ENCODE measurements at regions not wholly inside any gene's neighbourhood (a gene's known extent, or its start where the extent isn't known, plus 50 kb on each side); places are given as distances from the start of the nearest gene placed in this dataset.

DNA sequence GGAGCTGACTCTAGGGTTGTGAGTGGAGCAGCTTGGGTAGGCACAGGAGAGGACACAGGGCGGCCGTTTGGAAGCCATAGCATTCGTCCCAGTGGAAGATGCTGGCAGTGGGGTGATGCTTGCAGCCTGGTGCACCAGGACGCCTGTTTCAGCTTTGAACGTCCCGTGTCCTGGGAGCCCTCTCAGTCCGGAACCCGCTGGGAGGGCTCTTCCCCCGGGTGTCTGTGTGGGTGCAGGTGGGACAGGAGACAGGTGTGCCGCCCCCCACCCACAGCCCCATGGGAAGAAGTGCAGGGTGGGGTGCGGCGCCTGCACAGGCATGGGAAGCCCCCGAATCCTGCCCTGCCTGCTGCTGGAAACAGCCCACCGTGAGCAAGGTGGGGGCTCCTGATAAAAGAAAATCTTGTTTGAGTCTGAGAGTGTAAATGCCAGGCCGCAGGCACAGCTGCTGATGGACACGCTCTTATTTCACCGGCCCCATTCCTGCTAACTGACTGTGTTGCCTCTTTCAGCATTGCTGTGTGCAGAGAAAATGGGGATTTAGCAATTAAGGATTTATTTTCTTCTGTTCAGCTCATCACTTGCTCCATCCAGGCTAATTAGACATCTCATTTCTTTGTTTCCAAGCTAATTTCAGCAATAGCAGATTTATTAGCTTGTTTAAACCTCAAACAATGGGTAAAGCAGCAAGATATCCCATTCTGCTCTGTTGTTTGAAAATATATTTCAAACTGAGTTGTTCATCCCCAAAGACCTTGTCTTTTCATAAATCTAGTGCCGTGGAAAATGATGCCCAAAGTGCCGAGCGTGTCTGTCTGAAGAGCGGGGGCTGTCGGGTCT is 54.9 kb upstream of the DPYSL4 start:
- no peaks in the 10 kb centered on the region for H3K27me3 ChIP-seq (ENCODE audit: insufficient read depth, poor library complexity, severe bottlenecking)
- H3K36me3 ChIP-seq (ENCODE audit: low read depth), result no peaks in the 10 kb centered on the region
- DNase-seq (ENCODE audit: low spot score) (no peak), ATAC-seq (ENCODE audit: low read depth) (no peak)
- TF ChIP-seq, protein P1, sequence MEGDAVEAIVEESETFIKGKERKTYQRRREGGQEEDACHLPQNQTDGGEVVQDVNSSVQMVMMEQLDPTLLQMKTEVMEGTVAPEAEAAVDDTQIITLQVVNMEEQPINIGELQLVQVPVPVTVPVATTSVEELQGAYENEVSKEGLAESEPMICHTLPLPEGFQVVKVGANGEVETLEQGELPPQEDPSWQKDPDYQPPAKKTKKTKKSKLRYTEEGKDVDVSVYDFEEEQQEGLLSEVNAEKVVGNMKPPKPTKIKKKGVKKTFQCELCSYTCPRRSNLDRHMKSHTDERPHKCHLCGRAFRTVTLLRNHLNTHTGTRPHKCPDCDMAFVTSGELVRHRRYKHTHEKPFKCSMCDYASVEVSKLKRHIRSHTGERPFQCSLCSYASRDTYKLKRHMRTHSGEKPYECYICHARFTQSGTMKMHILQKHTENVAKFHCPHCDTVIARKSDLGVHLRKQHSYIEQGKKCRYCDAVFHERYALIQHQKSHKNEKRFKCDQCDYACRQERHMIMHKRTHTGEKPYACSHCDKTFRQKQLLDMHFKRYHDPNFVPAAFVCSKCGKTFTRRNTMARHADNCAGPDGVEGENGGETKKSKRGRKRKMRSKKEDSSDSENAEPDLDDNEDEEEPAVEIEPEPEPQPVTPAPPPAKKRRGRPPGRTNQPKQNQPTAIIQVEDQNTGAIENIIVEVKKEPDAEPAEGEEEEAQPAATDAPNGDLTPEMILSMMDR (IDR thresholded peaks at IDR 0.05; ENCODE audit: poor library complexity, severe bottlenecking), result no peak
- no peak overlapping the region for H3K27ac ChIP-seq (ENCODE audit: poor library complexity, severe bottlenecking)
- no peaks in the 10 kb centered on the region for H3K4me1 ChIP-seq (ENCODE audit: insufficient read depth, poor library complexity, severe bottlenecking)
- H3K4me3 ChIP-seq (ENCODE audit: severe bottlenecking), result no peak overlapping the region
- H3K9me3 ChIP-seq (ENCODE audit: severe bottlenecking), result no peaks in the 10 kb centered on the region

- ATAC-seq (ENCODE audit: low read depth) (no peak), DNase-seq (ENCODE audit: low spot score) (peak; percentile 49)
- Histone ChIP-seq H3K36me3 (ENCODE audit: low read depth) (no peaks in the 10 kb centered on the region), H3K4me1 (ENCODE audit: insufficient read depth, poor library complexity, severe bottlenecking) (no peaks in the 10 kb centered on the region), H3K27me3 (ENCODE audit: insufficient read depth, poor library complexity, severe bottlenecking) (no peaks in the 10 kb centered on the region), H3K9me3 (ENCODE audit: severe bottlenecking) (no peaks in the 10 kb centered on the region), H3K27ac (ENCODE audit: poor library complexity, severe bottlenecking) (no peak overlapping the region), H3K4me3 (ENCODE audit: severe bottlenecking) (no peak overlapping the region)
- TF ChIP-seq, protein P1 (IDR thresholded peaks at IDR 0.05; ENCODE audit: poor library complexity, severe bottlenecking), result no peak
Observed at GRCh38 chr10:132132421-132132841, 54.3 kb upstream of the DPYSL4 start.

- H3K36me3 ChIP-seq (ENCODE audit: low read depth), result no peaks in the 10 kb centered on the region
- ATAC-seq (ENCODE audit: low read depth) (no peak), DNase-seq (ENCODE audit: low spot score) (no peak)
- no peaks in the 10 kb centered on the region for H3K27me3 ChIP-seq (ENCODE audit: insufficient read depth, poor library complexity, severe bottlenecking)
- H3K9me3 ChIP-seq (ENCODE audit: severe bottlenecking), result no peaks in the 10 kb centered on the region
- TF ChIP-seq, protein P1 (IDR thresholded peaks at IDR 0.05; ENCODE audit: poor library complexity, severe bottlenecking), result no peak
- no peaks in the 10 kb centered on the region for H3K4me1 ChIP-seq (ENCODE audit: insufficient read depth, poor library complexity, severe bottlenecking)
- H3K4me3 ChIP-seq (ENCODE audit: severe bottlenecking), result no peak overlapping the region
- H3K27ac ChIP-seq (ENCODE audit: poor library complexity, severe bottlenecking), result no peak overlapping the region
Observed at GRCh38 chr10:132133005-132133404, 53.7 kb upstream of the DPYSL4 start.

DNA sequence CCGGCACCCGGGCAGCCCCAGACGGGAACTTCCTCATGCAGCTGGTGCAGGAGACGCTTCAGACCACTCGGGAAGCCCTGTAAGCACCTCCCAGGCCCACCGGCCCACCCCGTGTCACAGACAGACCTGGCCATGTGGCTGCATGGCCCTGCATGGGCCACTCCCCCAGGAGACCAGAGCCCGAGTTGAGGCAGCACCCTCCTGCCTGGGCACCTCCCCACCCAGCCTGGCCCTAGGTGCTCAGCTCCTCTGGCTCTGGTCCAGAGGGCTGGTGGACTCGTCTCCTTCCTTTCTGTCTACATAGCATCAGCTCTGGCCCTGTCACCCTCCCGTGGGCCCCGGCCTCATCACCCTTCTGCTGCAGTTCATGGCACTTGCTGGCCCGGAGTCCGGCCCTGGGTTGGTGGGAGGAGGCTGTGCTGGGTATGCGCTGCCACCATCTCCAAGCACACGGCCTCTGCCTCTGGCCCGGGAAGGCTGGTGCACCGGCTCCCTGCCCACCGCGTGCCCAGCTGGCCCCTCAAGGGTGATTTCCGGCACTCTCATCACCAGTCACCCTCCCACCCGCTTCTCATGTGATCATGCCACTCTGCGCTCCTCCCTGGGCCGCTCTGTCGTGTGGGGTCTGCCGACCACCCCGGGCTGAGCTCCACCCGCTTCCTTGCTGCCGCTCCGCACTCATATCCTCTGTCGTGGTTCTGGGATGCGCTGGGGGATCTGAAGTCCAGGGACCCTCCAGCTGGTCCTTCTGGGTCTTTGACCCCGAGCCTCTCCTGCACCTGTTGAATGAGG is 53.1 kb upstream of the DPYSL4 start:
- Histone ChIP-seq H3K4me1 (ENCODE audit: insufficient read depth, poor library complexity, severe bottlenecking) (no peaks in the 10 kb centered on the region), H3K4me3 (ENCODE audit: severe bottlenecking) (no peak overlapping the region), H3K9me3 (ENCODE audit: severe bottlenecking) (no peaks in the 10 kb centered on the region), H3K27me3 (ENCODE audit: insufficient read depth, poor library complexity, severe bottlenecking) (no peaks in the 10 kb centered on the region), H3K27ac (ENCODE audit: poor library complexity, severe bottlenecking) (no peak overlapping the region), H3K36me3 (ENCODE audit: low read depth) (no peaks in the 10 kb centered on the region)
- DNase-seq (ENCODE audit: low spot score) (peak; percentile 46), ATAC-seq (ENCODE audit: low read depth) (no peak)
- TF ChIP-seq, protein P1 (IDR thresholded peaks at IDR 0.05; ENCODE audit: poor library complexity, severe bottlenecking), result no peak

Data from RWPE2 (cell line).